PC-9 (cell line): ENCODE measurements at regions not wholly inside any gene's neighbourhood (a gene's known extent, or its start where the extent isn't known, plus 50 kb on each side); places are given as distances from the start of the nearest gene placed in this dataset.

ENCODE experiments used
- BruUV-seq: library from RNA; stranded (reverse); fragments of 400-500 nt; replicated peaks from 2 replicates; lab custom pipeline; 2021; lab: Mats Ljungman, UMichigan
- CTCF ChIA-PET: fragments of 300-600 bp; sonication (Branson Sonifier 250); formaldehyde crosslinking; loops from one replicate; lab custom pipeline; 2022; ENCODE audit warnings: antibody characterized with exemption; lab: Charles Lee
- POLR2A ChIA-PET: fragments of 300-600 bp; sonication (Branson Sonifier 250); formaldehyde crosslinking; loops from one replicate; lab custom pipeline; 2022; ENCODE audit warnings: antibody characterized with exemption; ENCODE audit not compliant: unreplicated experiment; lab: Charles Lee
- DNase-seq, 2 experiments: peaks; one replicate each; pipeline versions ENCODE4 v3.0.0 to v3.0.0-alpha.2; 2015 to 2022; ENCODE audit warnings: mixed read lengths in 1 of 2
- H2AFZ ChIP-seq: fragments of 200-600 bp; sonication (generic); 2 replicates; pipeline ENCODE4 v1.8.1; 2017; ENCODE audit warnings: antibody characterized with exemption
- H3F3A ChIP-seq: fragments of 200-600 bp; sonication (generic); 2 replicates; pipeline ENCODE4 v1.8.1; 2017; ENCODE audit warnings: antibody characterized with exemption, mild to moderate bottlenecking, low read depth; ENCODE audit not compliant: insufficient read depth
- H3K27ac ChIP-seq: fragments of 200-600 bp; sonication (generic); 2 replicates; pipeline ENCODE4 v1.6.1; 2016; ENCODE audit warnings: mixed run types
- H3K27me3 ChIP-seq: fragments of 200-600 bp; sonication (generic); 2 replicates; pipeline ENCODE4 v1.6.1; 2016; ENCODE audit warnings: low read depth, mixed run types; ENCODE audit not compliant: insufficient read depth
- H3K36me3 ChIP-seq: fragments of 200-600 bp; sonication (generic); 2 replicates; pipeline ENCODE4 v1.6.1; 2016; ENCODE audit warnings: low read depth, mixed run types
- H3K4me1 ChIP-seq: fragments of 200-600 bp; sonication (generic); replicated peaks from 2 replicates; pipeline ENCODE4 v1.6.1; 2016; ENCODE audit warnings: mixed run types; ENCODE audit not compliant: insufficient read depth
- H3K4me2 ChIP-seq: fragments of 200-600 bp; sonication (generic); 2 replicates; pipeline ENCODE4 v1.6.1; 2017; ENCODE audit warnings: mixed run types
- H3K4me3 ChIP-seq: fragments of 200-600 bp; sonication (generic); 2 replicates; pipeline ENCODE4 v1.6.1; 2016; ENCODE audit warnings: mixed run types
- H3K79me2 ChIP-seq: fragments of 200-600 bp; sonication (generic); 2 replicates; pipeline ENCODE4 v1.6.1; 2017; ENCODE audit warnings: low read depth, mixed run types
- H3K9me2 ChIP-seq: fragments of 200-600 bp; sonication (generic); 2 replicates; pipeline ENCODE4 v1.8.1; 2017; ENCODE audit warnings: mild to moderate bottlenecking; ENCODE audit not compliant: insufficient read depth
- H3K9me3 ChIP-seq: fragments of 200-600 bp; sonication (generic); 2 replicates; pipeline ENCODE4 v1.8.1; 2016; ENCODE audit warnings: low read depth; ENCODE audit not compliant: insufficient read depth
- H4K20me1 ChIP-seq: fragments of 200-600 bp; sonication (generic); 2 replicates; pipeline ENCODE4 v1.8.1; 2017; ENCODE audit not compliant: insufficient read depth
- EZH2 ChIP-seq: fragments of 200-600 bp; sonication (generic); IDR thresholded peaks from 2 replicates; pipeline ENCODE4 v1.8.0; 2017; ENCODE audit warnings: antibody characterized with exemption, low read depth
- intact Hi-C: fragments of 100-400 bp; cut with micrococcal nuclease; formaldehyde crosslinking; loops from one replicate; pipeline ENCODE4 v1.10.0; 2022; ENCODE audit not compliant: unreplicated experiment
- TF ChIP-seq, protein P1 (sequence below): fragments of 200-600 bp; sonication (generic); conservative IDR thresholded peaks from 2 replicates; pipeline ENCODE4 v1.6.1; 2017; ENCODE audit warnings: mixed run types, antibody characterized with exemption, mild to moderate bottlenecking, moderate library complexity

DNA sequence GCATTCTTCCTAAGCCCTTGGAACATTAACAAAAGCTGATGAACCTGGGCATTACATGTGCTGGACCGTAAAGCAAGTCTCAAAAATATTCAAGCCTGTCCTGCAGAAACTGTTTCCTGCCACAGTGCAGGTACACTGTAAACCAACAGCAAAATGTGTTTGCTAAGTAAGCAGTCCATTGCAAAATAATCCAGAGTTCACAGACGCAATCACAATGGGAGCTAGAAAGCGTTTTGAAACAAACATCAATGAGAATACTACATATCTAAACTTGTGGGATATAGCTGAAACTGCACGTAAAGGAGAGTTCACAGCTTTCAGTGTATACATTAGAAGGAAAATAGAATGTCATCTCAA lies 61.6 kb downstream of the RGS12 start:
- H3K27me3 ChIP-seq: no peaks in the 10 kb centered on the region
- intact Hi-C loops: no loop called here
- no peak overlapping the region for H3K4me3 ChIP-seq
- H3K9me2 ChIP-seq: no peaks in the 10 kb centered on the region
- H4K20me1 ChIP-seq: no peaks in the 10 kb centered on the region
- no peak for DNase-seq
- no peak overlapping the region for H3K4me2 ChIP-seq
- no peak overlapping the region for H2AFZ ChIP-seq
- no peak overlapping the region for H3K27ac ChIP-seq
- CTCF ChIA-PET: no interaction called here
- no peaks in the 10 kb centered on the region for H3K79me2 ChIP-seq
- H3K36me3 ChIP-seq: no peaks in the 10 kb centered on the region
- POLR2A ChIA-PET: no interaction called here
- no peaks in the 10 kb centered on the region for H3F3A ChIP-seq
- H3K4me1 ChIP-seq: no peaks in the 10 kb centered on the region
- no peak for TF ChIP-seq EZH2
- TF ChIP-seq, protein P1, sequence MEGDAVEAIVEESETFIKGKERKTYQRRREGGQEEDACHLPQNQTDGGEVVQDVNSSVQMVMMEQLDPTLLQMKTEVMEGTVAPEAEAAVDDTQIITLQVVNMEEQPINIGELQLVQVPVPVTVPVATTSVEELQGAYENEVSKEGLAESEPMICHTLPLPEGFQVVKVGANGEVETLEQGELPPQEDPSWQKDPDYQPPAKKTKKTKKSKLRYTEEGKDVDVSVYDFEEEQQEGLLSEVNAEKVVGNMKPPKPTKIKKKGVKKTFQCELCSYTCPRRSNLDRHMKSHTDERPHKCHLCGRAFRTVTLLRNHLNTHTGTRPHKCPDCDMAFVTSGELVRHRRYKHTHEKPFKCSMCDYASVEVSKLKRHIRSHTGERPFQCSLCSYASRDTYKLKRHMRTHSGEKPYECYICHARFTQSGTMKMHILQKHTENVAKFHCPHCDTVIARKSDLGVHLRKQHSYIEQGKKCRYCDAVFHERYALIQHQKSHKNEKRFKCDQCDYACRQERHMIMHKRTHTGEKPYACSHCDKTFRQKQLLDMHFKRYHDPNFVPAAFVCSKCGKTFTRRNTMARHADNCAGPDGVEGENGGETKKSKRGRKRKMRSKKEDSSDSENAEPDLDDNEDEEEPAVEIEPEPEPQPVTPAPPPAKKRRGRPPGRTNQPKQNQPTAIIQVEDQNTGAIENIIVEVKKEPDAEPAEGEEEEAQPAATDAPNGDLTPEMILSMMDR: no peak
- no peaks in the 10 kb centered on the region for H3K9me3 ChIP-seq
- BruUV-seq: no TSS peak

DNA sequence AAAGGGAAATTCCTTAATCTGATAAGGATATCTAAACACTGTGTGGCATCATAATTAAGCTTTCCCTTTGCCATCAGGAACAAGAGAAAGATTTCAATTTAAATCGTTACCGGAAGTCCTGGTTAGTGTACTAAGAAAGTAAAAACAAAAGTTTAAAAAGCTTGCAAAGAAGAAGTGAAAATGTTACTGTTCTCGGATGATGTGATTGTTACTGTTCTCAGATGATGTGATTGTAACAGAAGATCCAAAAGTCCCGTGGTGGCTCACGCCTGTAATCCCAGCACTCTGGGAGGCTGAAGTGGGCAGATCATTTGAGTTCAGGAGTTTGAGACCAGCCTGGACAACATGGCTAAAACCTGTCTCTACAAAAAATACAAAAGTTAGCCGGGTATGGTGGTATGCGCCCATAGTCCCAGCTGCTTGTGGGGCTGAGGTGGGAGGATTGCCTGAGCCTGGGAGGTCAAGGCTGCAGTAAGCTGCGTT lies 62.5 kb downstream of the RGS12 start:
- Histone ChIP-seq H3K9me3 (no peaks in the 10 kb centered on the region), H3K4me1 (no peaks in the 10 kb centered on the region), H3K4me3 (no peak overlapping the region), H3K36me3 (no peaks in the 10 kb centered on the region), H4K20me1 (no peaks in the 10 kb centered on the region), H3F3A (no peaks in the 10 kb centered on the region), H3K79me2 (no peaks in the 10 kb centered on the region), H3K9me2 (no peaks in the 10 kb centered on the region), H3K27me3 (no peaks in the 10 kb centered on the region), H3K27ac (no peak overlapping the region), H3K4me2 (no peak overlapping the region), H2AFZ (no peak overlapping the region)
- intact Hi-C loops: no loop called here
- BruUV-seq: no TSS peak
- no peak for DNase-seq
- POLR2A ChIA-PET: no interaction called here
- CTCF ChIA-PET: no interaction called here
- no peak for TF ChIP-seq EZH2
- TF ChIP-seq, protein P1: no peak

DNA sequence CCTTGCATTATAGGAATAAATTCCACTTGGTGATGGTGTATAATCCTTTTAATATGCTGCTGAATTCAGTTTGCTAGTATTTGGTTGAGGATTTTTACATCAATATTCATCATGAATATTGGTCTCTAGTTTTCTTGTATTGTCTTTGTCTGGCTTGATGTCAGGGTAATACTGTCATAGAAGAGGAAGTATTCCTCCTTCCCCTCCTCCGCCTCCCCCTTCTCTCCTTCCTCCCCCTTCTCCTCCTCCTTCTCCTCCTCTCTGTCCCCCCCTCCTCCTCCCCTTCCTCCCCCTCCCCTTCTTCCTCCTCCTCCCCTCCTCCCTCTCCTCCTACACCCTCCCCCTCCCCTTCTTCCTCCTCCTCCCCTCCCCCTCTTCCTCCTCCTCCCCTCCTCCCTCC lies 65.8 kb downstream of the RGS12 start:
- no peaks in the 10 kb centered on the region for H3K4me1 ChIP-seq
- no peak overlapping the region for H3K4me2 ChIP-seq
- no peak for TF ChIP-seq EZH2
- TF ChIP-seq, protein P1: no peak
- POLR2A ChIA-PET: no interaction called here
- H3K4me3 ChIP-seq: no peak overlapping the region
- H3K9me2 ChIP-seq: no peaks in the 10 kb centered on the region
- no peaks in the 10 kb centered on the region for H3K79me2 ChIP-seq
- H3K27ac ChIP-seq: no peak overlapping the region
- H4K20me1 ChIP-seq: no peaks in the 10 kb centered on the region
- H3F3A ChIP-seq: no peaks in the 10 kb centered on the region
- H3K9me3 ChIP-seq: no peaks in the 10 kb centered on the region
- no peak overlapping the region for H2AFZ ChIP-seq
- intact Hi-C loops: no loop called here
- CTCF ChIA-PET: no interaction called here
- H3K36me3 ChIP-seq: no peaks in the 10 kb centered on the region
- DNase-seq: no peak
- no TSS peak for BruUV-seq
- H3K27me3 ChIP-seq: no peaks in the 10 kb centered on the region
